ENCODE measurements at regions not wholly inside any gene's neighbourhood (a gene's known extent, or its start where the extent isn't known, plus 50 kb on each side); places are given as distances from the start of the nearest gene placed in this dataset.

- TF ChIP-seq POLR2A (IDR thresholded peaks at IDR 0.05) (no peak), POLR2AphosphoS5 (IDR thresholded peaks at IDR 0.05) (no peak)
- TF ChIP-seq, protein P1, sequence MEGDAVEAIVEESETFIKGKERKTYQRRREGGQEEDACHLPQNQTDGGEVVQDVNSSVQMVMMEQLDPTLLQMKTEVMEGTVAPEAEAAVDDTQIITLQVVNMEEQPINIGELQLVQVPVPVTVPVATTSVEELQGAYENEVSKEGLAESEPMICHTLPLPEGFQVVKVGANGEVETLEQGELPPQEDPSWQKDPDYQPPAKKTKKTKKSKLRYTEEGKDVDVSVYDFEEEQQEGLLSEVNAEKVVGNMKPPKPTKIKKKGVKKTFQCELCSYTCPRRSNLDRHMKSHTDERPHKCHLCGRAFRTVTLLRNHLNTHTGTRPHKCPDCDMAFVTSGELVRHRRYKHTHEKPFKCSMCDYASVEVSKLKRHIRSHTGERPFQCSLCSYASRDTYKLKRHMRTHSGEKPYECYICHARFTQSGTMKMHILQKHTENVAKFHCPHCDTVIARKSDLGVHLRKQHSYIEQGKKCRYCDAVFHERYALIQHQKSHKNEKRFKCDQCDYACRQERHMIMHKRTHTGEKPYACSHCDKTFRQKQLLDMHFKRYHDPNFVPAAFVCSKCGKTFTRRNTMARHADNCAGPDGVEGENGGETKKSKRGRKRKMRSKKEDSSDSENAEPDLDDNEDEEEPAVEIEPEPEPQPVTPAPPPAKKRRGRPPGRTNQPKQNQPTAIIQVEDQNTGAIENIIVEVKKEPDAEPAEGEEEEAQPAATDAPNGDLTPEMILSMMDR (IDR thresholded peaks at IDR 0.05 in 8 of 11, conservative IDR thresholded peaks at IDR 0.05 in 3 of 11), result no peak
Measured at GRCh38 chr19:30146346-30146745, 204.3 kb downstream of the URI1 start.
